ENCODE measurements at regions not wholly inside any gene's neighbourhood (a gene's known extent, or its start where the extent isn't known, plus 50 kb on each side); places are given as distances from the start of the nearest gene placed in this dataset.
"Not testable (repeated sequence)": the region's sequence is repeated elsewhere in the genome, so short reads cannot be mapped to it uniquely, and the experiment has no call there.

GRCh38 chr9:94490465-94490864 lies 64.4 kb upstream of the PCAT7 start:
- Mint-ChIP-seq H3K27me3 (ENCODE audit: low read depth, poor library complexity) (no peaks in the 10 kb centered on the region), H3K9me3 (no peaks in the 10 kb centered on the region), H3K4me3 (no peak overlapping the region), H3K36me3 (ENCODE audit: low read depth) (no peaks in the 10 kb centered on the region), H3K4me1 (no peaks in the 10 kb centered on the region), H3K27ac (no peak overlapping the region)
- peak; percentile 41 for DNase-seq
- TF ChIP-seq, protein P1, sequence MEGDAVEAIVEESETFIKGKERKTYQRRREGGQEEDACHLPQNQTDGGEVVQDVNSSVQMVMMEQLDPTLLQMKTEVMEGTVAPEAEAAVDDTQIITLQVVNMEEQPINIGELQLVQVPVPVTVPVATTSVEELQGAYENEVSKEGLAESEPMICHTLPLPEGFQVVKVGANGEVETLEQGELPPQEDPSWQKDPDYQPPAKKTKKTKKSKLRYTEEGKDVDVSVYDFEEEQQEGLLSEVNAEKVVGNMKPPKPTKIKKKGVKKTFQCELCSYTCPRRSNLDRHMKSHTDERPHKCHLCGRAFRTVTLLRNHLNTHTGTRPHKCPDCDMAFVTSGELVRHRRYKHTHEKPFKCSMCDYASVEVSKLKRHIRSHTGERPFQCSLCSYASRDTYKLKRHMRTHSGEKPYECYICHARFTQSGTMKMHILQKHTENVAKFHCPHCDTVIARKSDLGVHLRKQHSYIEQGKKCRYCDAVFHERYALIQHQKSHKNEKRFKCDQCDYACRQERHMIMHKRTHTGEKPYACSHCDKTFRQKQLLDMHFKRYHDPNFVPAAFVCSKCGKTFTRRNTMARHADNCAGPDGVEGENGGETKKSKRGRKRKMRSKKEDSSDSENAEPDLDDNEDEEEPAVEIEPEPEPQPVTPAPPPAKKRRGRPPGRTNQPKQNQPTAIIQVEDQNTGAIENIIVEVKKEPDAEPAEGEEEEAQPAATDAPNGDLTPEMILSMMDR (IDR thresholded peaks at IDR 0.05): no peak

DNA sequence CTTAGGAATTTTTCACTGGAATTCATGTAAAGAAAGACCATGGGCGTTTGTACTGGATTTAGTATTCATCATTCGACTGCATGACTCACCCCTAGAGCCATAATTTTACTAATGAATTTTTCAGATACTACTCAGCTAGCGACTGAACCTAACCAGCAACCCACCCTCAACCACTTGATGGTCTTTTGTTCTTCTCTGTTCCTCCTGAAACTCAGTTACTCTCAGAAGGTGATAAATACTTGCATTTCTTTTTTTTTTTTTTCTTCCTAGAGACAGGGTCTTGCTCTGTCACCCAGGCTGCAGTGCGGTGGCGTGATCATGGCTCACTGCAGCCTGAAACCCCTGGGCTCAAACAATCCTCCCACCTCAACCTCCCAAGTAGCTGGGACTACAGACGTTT lies 62.8 kb upstream of the PCAT7 start:
- H3K27ac Mint-ChIP-seq; H3K4me1 Mint-ChIP-seq; H3K4me3 Mint-ChIP-seq; H3K9me3 Mint-ChIP-seq; DNase-seq; H3K36me3 Mint-ChIP-seq (ENCODE audit: low read depth); H3K27me3 Mint-ChIP-seq (ENCODE audit: low read depth, poor library complexity): not testable (repeated sequence)

DNA sequence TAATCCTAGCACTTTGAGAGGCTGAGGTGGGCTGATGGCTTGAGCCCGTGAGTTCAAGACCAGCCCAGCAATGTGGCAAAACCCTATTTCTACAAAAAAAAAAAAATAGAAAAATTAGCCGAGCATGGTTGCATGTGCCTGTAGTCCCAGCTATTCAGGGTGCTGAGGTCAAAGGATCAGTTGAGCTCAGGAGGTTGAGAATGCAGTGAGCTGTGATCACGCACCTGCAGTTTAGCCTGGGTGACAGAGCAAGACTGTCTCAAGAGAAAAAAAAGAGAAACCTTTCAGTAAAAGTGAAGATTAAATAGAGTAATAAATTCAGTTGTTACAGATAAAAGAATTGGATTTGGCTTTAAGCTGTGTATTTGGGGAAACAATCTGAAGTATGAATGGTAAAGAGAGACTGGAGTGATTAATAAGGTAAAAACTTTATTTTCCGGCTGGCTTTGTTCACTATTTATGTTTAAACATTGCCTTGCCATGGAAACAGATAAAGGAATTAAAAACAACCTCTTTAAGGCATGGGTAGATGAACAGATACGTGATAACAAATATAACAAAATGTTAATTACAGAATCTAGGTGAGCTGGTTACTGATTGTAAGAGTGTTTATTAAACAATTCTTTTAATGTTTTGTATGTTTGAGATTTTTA lies 56.0 kb upstream of the PCAT7 start:
- no peaks in the 10 kb centered on the region for H3K36me3 Mint-ChIP-seq (ENCODE audit: low read depth)
- TF ChIP-seq, protein P1 (IDR thresholded peaks at IDR 0.05): no peak
- no peaks in the 10 kb centered on the region for H3K4me1 Mint-ChIP-seq
- no peaks in the 10 kb centered on the region for H3K9me3 Mint-ChIP-seq
- peaks cover 6% of the 10 kb centered on the region for H3K27me3 Mint-ChIP-seq (ENCODE audit: low read depth, poor library complexity)
- no peak for DNase-seq
- H3K4me3 Mint-ChIP-seq: no peak overlapping the region
- H3K27ac Mint-ChIP-seq: no peak overlapping the region

GRCh38 chr9:94504358-94504757 lies 50.5 kb upstream of the PCAT7 start:
- Mint-ChIP-seq H3K36me3 (ENCODE audit: low read depth) (no peaks in the 10 kb centered on the region), H3K4me1 (no peaks in the 10 kb centered on the region)
- TF ChIP-seq, protein P1 (IDR thresholded peaks at IDR 0.05): no peak

More at GRCh38 chr9:94504358-94504757, 50.5 kb upstream of the PCAT7 start:
- no peak overlapping the region for H3K27ac Mint-ChIP-seq
- DNase-seq: no peak
- no peak overlapping the region for H3K4me3 Mint-ChIP-seq
- peaks cover 4% of the 10 kb centered on the region for H3K9me3 Mint-ChIP-seq
- no peaks in the 10 kb centered on the region for H3K27me3 Mint-ChIP-seq (ENCODE audit: low read depth, poor library complexity)

Measured in nephron progenitor cell (in vitro differentiated cells).